ENCODE measurements at regions not wholly inside any gene's neighbourhood (a gene's known extent, or its start where the extent isn't known, plus 50 kb on each side); places are given as distances from the start of the nearest gene placed in this dataset.

- TF ChIP-seq, protein P1, sequence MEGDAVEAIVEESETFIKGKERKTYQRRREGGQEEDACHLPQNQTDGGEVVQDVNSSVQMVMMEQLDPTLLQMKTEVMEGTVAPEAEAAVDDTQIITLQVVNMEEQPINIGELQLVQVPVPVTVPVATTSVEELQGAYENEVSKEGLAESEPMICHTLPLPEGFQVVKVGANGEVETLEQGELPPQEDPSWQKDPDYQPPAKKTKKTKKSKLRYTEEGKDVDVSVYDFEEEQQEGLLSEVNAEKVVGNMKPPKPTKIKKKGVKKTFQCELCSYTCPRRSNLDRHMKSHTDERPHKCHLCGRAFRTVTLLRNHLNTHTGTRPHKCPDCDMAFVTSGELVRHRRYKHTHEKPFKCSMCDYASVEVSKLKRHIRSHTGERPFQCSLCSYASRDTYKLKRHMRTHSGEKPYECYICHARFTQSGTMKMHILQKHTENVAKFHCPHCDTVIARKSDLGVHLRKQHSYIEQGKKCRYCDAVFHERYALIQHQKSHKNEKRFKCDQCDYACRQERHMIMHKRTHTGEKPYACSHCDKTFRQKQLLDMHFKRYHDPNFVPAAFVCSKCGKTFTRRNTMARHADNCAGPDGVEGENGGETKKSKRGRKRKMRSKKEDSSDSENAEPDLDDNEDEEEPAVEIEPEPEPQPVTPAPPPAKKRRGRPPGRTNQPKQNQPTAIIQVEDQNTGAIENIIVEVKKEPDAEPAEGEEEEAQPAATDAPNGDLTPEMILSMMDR (IDR thresholded peaks at IDR 0.05) = no peak
- TF ChIP-seq POLR2A (IDR thresholded peaks at IDR 0.05) = no peak
- no peak for TF ChIP-seq EP300 (IDR thresholded peaks at IDR 0.05)
Measured at GRCh38 chr5:85069659-85070640, 685.3 kb upstream of the EDIL3 start.
